ENCODE measurements at regions not wholly inside any gene's neighbourhood (a gene's known extent, or its start where the extent isn't known, plus 50 kb on each side); places are given as distances from the start of the nearest gene placed in this dataset.
"Not testable (repeated sequence)": the region's sequence is repeated elsewhere in the genome, so short reads cannot be mapped to it uniquely, and the experiment has no call there.

GRCh38 chr2:198545411-198545810 lies 741.0 kb downstream of the PLCL1 start:
- DNase-seq (ENCODE audit: low spot score): no peak
- no peak overlapping the region for H3K27ac ChIP-seq
- H3K4me3 ChIP-seq: no peak overlapping the region
- TF ChIP-seq CTCF (IDR thresholded peaks at IDR 0.05): no peak

- no peak for DNase-seq (ENCODE audit: low spot score)
- Histone ChIP-seq H3K27ac (no peak overlapping the region), H3K4me3 (no peak overlapping the region)
- TF ChIP-seq CTCF (IDR thresholded peaks at IDR 0.05): no peak
Observed at GRCh38 chr2:198544461-198544860, 740.1 kb downstream of the PLCL1 start.

GRCh38 chr2:198534756-198535155 lies 730.4 kb downstream of the PLCL1 start:
- no peak overlapping the region for H3K27ac ChIP-seq
- TF ChIP-seq CTCF (IDR thresholded peaks at IDR 0.05): no peak
- no peak overlapping the region for H3K4me3 ChIP-seq
- no peak for DNase-seq (ENCODE audit: low spot score)

- no peak for DNase-seq (ENCODE audit: low spot score)
- no peak overlapping the region for H3K27ac ChIP-seq
- no peak for TF ChIP-seq CTCF (IDR thresholded peaks at IDR 0.05)
- no peak overlapping the region for H3K4me3 ChIP-seq
Observed at GRCh38 chr2:198525211-198525969, 721.0 kb downstream of the PLCL1 start.

- no peak for DNase-seq (ENCODE audit: low spot score)
- Histone ChIP-seq H3K27ac (no peak overlapping the region), H3K4me3 (no peak overlapping the region)
- TF ChIP-seq CTCF (IDR thresholded peaks at IDR 0.05): no peak
Observed at GRCh38 chr2:198523710-198524109, 719.3 kb downstream of the PLCL1 start.

GRCh38 chr2:198518935-198519334 lies 714.5 kb downstream of the PLCL1 start:
- TF ChIP-seq CTCF (IDR thresholded peaks at IDR 0.05): no peak
- Histone ChIP-seq H3K4me3 (no peak overlapping the region), H3K27ac (no peak overlapping the region)
- DNase-seq (ENCODE audit: low spot score): no peak

GRCh38 chr2:198517976-198518375 lies 713.6 kb downstream of the PLCL1 start:
- H3K4me3 ChIP-seq: no peak overlapping the region
- no peak for DNase-seq (ENCODE audit: low spot score)
- TF ChIP-seq CTCF (IDR thresholded peaks at IDR 0.05): no peak
- H3K27ac ChIP-seq: no peak overlapping the region

- H3K4me3 ChIP-seq; DNase-seq (ENCODE audit: low spot score); H3K27ac ChIP-seq: not testable (repeated sequence)
Observed at GRCh38 chr2:198508610-198509009, 704.2 kb downstream of the PLCL1 start.
